IMR-90 (cell line): ENCODE measurements at regions not wholly inside any gene's neighbourhood (a gene's known extent, or its start where the extent isn't known, plus 50 kb on each side); places are given as distances from the start of the nearest gene placed in this dataset.

ENCODE experiments used
- ATAC-seq: fragments of 200-7000 bp; cut with Tn5 transposase; 2 replicates; pipeline ENCODE4 v1.9.1; 2020; ENCODE audit warnings: low read depth, mild to moderate bottlenecking, moderate library complexity
- BruUV-seq: library from RNA; stranded (reverse); fragments of 400-500 nt; replicated peaks from 2 replicates; lab custom pipeline; 2021; lab: Mats Ljungman, UMichigan
- CTCF ChIA-PET: fragments of 300-600 bp; formaldehyde crosslinking; extraction: SDS; loops from one replicate; lab custom pipeline; 2021; ENCODE audit warnings: antibody characterized with exemption; lab: Yijun Ruan, JAX
- POLR2A ChIA-PET: fragments of 300-600 bp; sonication (Branson Sonifier 250); formaldehyde crosslinking; loops from one replicate; lab custom pipeline; 2022; ENCODE audit warnings: antibody characterized with exemption; ENCODE audit not compliant: unreplicated experiment; lab: Charles Lee
- DNase-seq: peaks from one replicate; pipeline ENCODE4 v3.0.0; 2013
- H2AFZ ChIP-seq: replicated peaks from 2 replicates; pipeline ENCODE3; 2013; ENCODE audit warnings: low read length, mild to moderate bottlenecking; ENCODE audit not compliant: poor library complexity
- H2AK5ac ChIP-seq: 2 replicates; pipeline ENCODE4 v1.6.1; 2013; ENCODE audit warnings: low read depth, low read length, inconsistent platforms
- H2AK9ac ChIP-seq: replicated peaks from 2 replicates; pipeline ENCODE3; 2013; ENCODE audit warnings: mild to moderate bottlenecking, low read depth, low read length, moderate library complexity; ENCODE audit not compliant: poor library complexity
- H2BK120ac ChIP-seq: 2 replicates; pipeline ENCODE4 v1.6.1; 2013; ENCODE audit warnings: low read depth, low read length, inconsistent platforms
- H2BK15ac ChIP-seq: 3 replicates; pipeline ENCODE4 v1.6.1; 2013; ENCODE audit warnings: low read depth, low read length, inconsistent platforms
- H2BK20ac ChIP-seq: 2 replicates; pipeline ENCODE4 v1.6.1; 2013; ENCODE audit warnings: low read depth, mild to moderate bottlenecking, inconsistent platforms, low read length, moderate library complexity
- H2BK5ac ChIP-seq: 2 replicates; pipeline ENCODE4 v1.6.1; 2013; ENCODE audit warnings: mild to moderate bottlenecking, low read depth, low read length, inconsistent platforms; ENCODE audit not compliant: poor library complexity, severe bottlenecking
- H3K14ac ChIP-seq: replicated peaks from 2 replicates; pipeline ENCODE4 v1.6.1; 2013; ENCODE audit warnings: low read depth, low read length, inconsistent platforms
- H3K18ac ChIP-seq: 2 replicates; pipeline ENCODE4 v1.6.1; 2013; ENCODE audit warnings: low read depth, low read length, control low read depth
- H3K23ac ChIP-seq: 2 replicates; pipeline ENCODE4 v1.6.1; 2013; ENCODE audit warnings: low read depth, low read length, inconsistent platforms
- H3K27ac ChIP-seq: 2 replicates; pipeline ENCODE4 v1.5.1; 2013; ENCODE audit warnings: mild to moderate bottlenecking, control low read depth, low read length; ENCODE audit not compliant: insufficient read depth
- H3K27me3 ChIP-seq: 2 replicates; pipeline ENCODE4 v1.6.1; 2013; ENCODE audit warnings: low read length; ENCODE audit not compliant: control insufficient read depth, insufficient read depth
- H3K36me3 ChIP-seq: 2 replicates; pipeline ENCODE4 v1.6.1; 2013; ENCODE audit warnings: low read length, mixed read lengths; ENCODE audit not compliant: control insufficient read depth, insufficient read depth
- H3K4ac ChIP-seq: 2 replicates; pipeline ENCODE4 v1.6.1; 2013; ENCODE audit warnings: low read depth, low read length, inconsistent platforms
- H3K4me1 ChIP-seq: 2 replicates; pipeline ENCODE4 v1.6.1; 2013; ENCODE audit warnings: low read length, mixed read lengths; ENCODE audit not compliant: control insufficient read depth, insufficient read depth
- H3K4me2 ChIP-seq: 2 replicates; pipeline ENCODE4 v1.6.1; 2013; ENCODE audit warnings: low read depth, mild to moderate bottlenecking, control low read depth, low read length, moderate library complexity
- H3K4me3 ChIP-seq: 2 replicates; pipeline ENCODE4 v1.5.1; 2013; ENCODE audit warnings: low read depth, mild to moderate bottlenecking, control low read depth, low read length, moderate library complexity; ENCODE audit not compliant: insufficient read depth
- H3K56ac ChIP-seq: 2 replicates; pipeline ENCODE4 v1.6.1; 2013; ENCODE audit warnings: low read length, inconsistent platforms; ENCODE audit not compliant: insufficient read depth; ENCODE audit errors: extremely low read depth
- H3K79me1 ChIP-seq, 2 experiments: 2 replicates each; pipeline ENCODE4 v1.6.1; 2013; ENCODE audit warnings: low read length in 2 of 2, inconsistent platforms in 1 of 2, low read depth in 1 of 2
- H3K9ac ChIP-seq: 2 replicates; pipeline ENCODE4 v1.6.1; 2013; ENCODE audit warnings: low read depth, low read length, control low read depth
- H3K9me1 ChIP-seq: 2 replicates; pipeline ENCODE4 v1.6.1; 2013; ENCODE audit warnings: low read length, inconsistent platforms; ENCODE audit not compliant: insufficient read depth
- H3K9me3 ChIP-seq: 2 replicates; pipeline ENCODE4 v1.6.1; 2013; ENCODE audit warnings: low read length; ENCODE audit not compliant: control insufficient read depth, insufficient read depth
- H4K20me1 ChIP-seq: 2 replicates; pipeline ENCODE4 v1.6.1; 2013; ENCODE audit warnings: low read length, inconsistent platforms; ENCODE audit not compliant: insufficient read depth
- H4K5ac ChIP-seq: 2 replicates; pipeline ENCODE4 v1.6.1; 2013; ENCODE audit warnings: mild to moderate bottlenecking, low read depth, low read length, control low read depth
- H4K8ac ChIP-seq, 2 experiments: 2 replicates each; pipeline ENCODE4 v1.6.1; 2013; ENCODE audit warnings: low read depth in 2 of 2, low read length in 2 of 2, control low read depth in 1 of 2, inconsistent platforms in 1 of 2
- H4K91ac ChIP-seq: 2 replicates; pipeline ENCODE4 v1.6.1; 2013; ENCODE audit warnings: low read depth, low read length, inconsistent platforms; ENCODE audit not compliant: insufficient read depth
- CEBPB ChIP-seq: IDR thresholded peaks from 2 replicates; pipeline ENCODE4 v1.6.1; 2012; ENCODE audit warnings: low read depth, low read length, improper control_type of control experiment
- CHD1 ChIP-seq: IDR thresholded peaks from 2 replicates; pipeline ENCODE4 v1.6.1; 2012; ENCODE audit warnings: low read depth, low read length, improper control_type of control experiment
- CTCF ChIP-seq: conservative IDR thresholded peaks from 2 replicates; pipeline ENCODE4 v1.5.1; 2012; ENCODE audit warnings: mild to moderate bottlenecking, low read depth, low read length, improper control_type of control experiment
- MAZ ChIP-seq: IDR thresholded peaks from 2 replicates; pipeline ENCODE4 v1.6.1; 2012; ENCODE audit warnings: low read depth, mild to moderate bottlenecking, low read length, improper control_type of control experiment, moderate library complexity, borderline replicate concordance
- MXI1 ChIP-seq: IDR thresholded peaks from 2 replicates; pipeline ENCODE4 v1.6.1; 2012; ENCODE audit warnings: low read depth, mild to moderate bottlenecking, low read length, moderate library complexity, borderline replicate concordance
- NFE2L2 ChIP-seq: fragments of 150-350 bp; IDR thresholded peaks from 2 replicates; pipeline ENCODE4 v1.6.1; 2016; ENCODE audit warnings: low read depth, mild to moderate bottlenecking, low read length
- POLR2A ChIP-seq: IDR thresholded peaks from 2 replicates; pipeline ENCODE4 v1.6.1; 2012; ENCODE audit warnings: mild to moderate bottlenecking, low read depth, low read length
- RAD21 ChIP-seq: IDR thresholded peaks from 2 replicates; pipeline ENCODE4 v1.6.1; 2012; ENCODE audit warnings: low read length, improper control_type of control experiment
- RCOR1 ChIP-seq: IDR thresholded peaks from 2 replicates; pipeline ENCODE4 v1.6.1; 2012; ENCODE audit warnings: mild to moderate bottlenecking, low read length, improper control_type of control experiment; ENCODE audit not compliant: insufficient replicate concordance
- RFX5 ChIP-seq: IDR thresholded peaks from 2 replicates; pipeline ENCODE4 v1.8.0; 2012; ENCODE audit warnings: low read depth, mild to moderate bottlenecking, low read length, moderate library complexity
- SMC3 ChIP-seq: fragments of 150-350 bp; IDR thresholded peaks from 2 replicates; pipeline ENCODE4 v1.6.1; 2016; ENCODE audit warnings: low read depth, mild to moderate bottlenecking, antibody characterized with exemption, low read length, moderate library complexity
- USF2 ChIP-seq: fragments of 150-350 bp; IDR thresholded peaks from 2 replicates; pipeline ENCODE4 v1.6.1; 2017; ENCODE audit warnings: mild to moderate bottlenecking, antibody characterized with exemption, low read length, low read depth
- WGBS, 2 experiments: methylation state at CpG; one replicate each; pipeline versions ENCODE4 v1.1.5 to v1.1.7; 2013; ENCODE audit warnings: missing lambda C conversion rate in 2 of 2; ENCODE audit not compliant: insufficient read length in 1 of 2; ENCODE audit errors: extremely low coverage in 2 of 2; 5-methylcytosine and 5-hydroxymethylcytosine counted together
- dilution Hi-C: fragments of 300-500 bp; cut with HindIII; formaldehyde crosslinking; loops from one replicate; pipeline ENCODE4 v1.14.3; 2018; ENCODE audit warnings: low sequenced_read_pairs; ENCODE audit not compliant: unreplicated experiment
- in situ Hi-C: fragments of 300-500 bp; cut with MboI; formaldehyde crosslinking; loops from 3 replicates; pipeline ENCODE4 v1.14.3; 2019; ENCODE audit warnings: low sequenced_read_pairs, inconsistent platforms, mixed read lengths
- intact Hi-C: fragments of 100-400 bp; cut with micrococcal nuclease; formaldehyde crosslinking; loops from 2 replicates; pipeline ENCODE4 v1.10.0; 2022

GRCh38 chr4:148998719-148999118 lies 556.5 kb upstream of the NR3C2 start:
- Histone ChIP-seq H3K56ac (no peak overlapping the region), H2BK120ac (no peak overlapping the region), H4K91ac (no peak overlapping the region), H3K14ac (no peak overlapping the region; the same call in 1 of the 2 replicates), H3K4me2 (no peak overlapping the region), H3K9me3 (no peaks in the 10 kb centered on the region), H2AK5ac (no peak overlapping the region), H2BK20ac (no peak overlapping the region), H3K9ac (no peak overlapping the region), H3K4ac (no peak overlapping the region), H3K4me1 (no peaks in the 10 kb centered on the region), H3K36me3 (no peaks in the 10 kb centered on the region), H3K79me1 (no peaks in the 10 kb centered on the region), H2BK15ac (no peak overlapping the region), H3K9me1 (no peaks in the 10 kb centered on the region), H2AFZ (no peak overlapping the region), H2AK9ac (no peak overlapping the region), H2BK5ac (no peak overlapping the region), H3K18ac (no peak overlapping the region), H3K4me3 (no peak overlapping the region), H3K23ac (no peak overlapping the region), H4K5ac (no peak overlapping the region), H4K8ac (no peak overlapping the region), H4K20me1 (no peaks in the 10 kb centered on the region), H3K27me3 (no peaks in the 10 kb centered on the region), H3K27ac (no peak overlapping the region)
- peak; percentile 51; the same call in 1 of the 2 replicates for ATAC-seq
- no TSS peak for BruUV-seq
- WGBS, 2 experiments, result 33% methylated on average over 2 of the region's 2 CpGs; no CpG with 5 or more reads in 1 of the 2 experiments
- in situ Hi-C loops (loop anchor here (10.0 kb wide), 1 partner anchor 266 kb away; no protein-coding TSS in a partner anchor), dilution Hi-C loops (no loop called here), intact Hi-C loops (loop anchor here (1.0 kb wide), 1 partner anchor 266 kb away; no protein-coding TSS in a partner anchor)
- TF ChIP-seq RFX5 (no peak), CHD1 (no peak), POLR2A (no peak), MAZ (no peak), NFE2L2 (no peak), SMC3 (peak; percentile 50), MXI1 (no peak), USF2 (no peak), RAD21 (peak; percentile 65), RCOR1 (no peak), CEBPB (no peak), CTCF (peak; percentile 54)
- CTCF ChIA-PET, result interaction anchor here (1.0 kb wide), 1 partner anchor 12 kb away, joined by 3 read pairs; no protein-coding TSS in a partner anchor
- peak; percentile 17 for DNase-seq
- POLR2A ChIA-PET, result no interaction called here
